Small intestine (tissue), 7 donors: ENCODE measurements at regions not wholly inside any gene's neighbourhood (a gene's known extent, or its start where the extent isn't known, plus 50 kb on each side); places are given as distances from the start of the nearest gene placed in this dataset.

ENCODE experiments used
- DNase-seq, 2 donors: peaks; one replicate each; pipeline versions ENCODE4 v3.0.0 to v3.0.0-alpha.2; 2013
- FAIRE-seq: peaks from 2 replicates; lab custom pipeline; 2012; peaks lifted over from hg19 to GRCh38; lab: Jason Lieb, UNC
- H3K27ac ChIP-seq, 3 donors: one replicate each; pipeline ENCODE4 v1.5.1; 2013; ENCODE audit warnings: low read length in 2 of 3, mild to moderate bottlenecking in 2 of 3, control low read depth in 1 of 3, inconsistent platforms in 1 of 3, low read depth in 1 of 3, moderate library complexity in 1 of 3
- H3K27me3 ChIP-seq, 3 donors: one replicate each; pipeline ENCODE4 v1.6.1; 2013; ENCODE audit warnings: low read length in 3 of 3, inconsistent platforms in 1 of 3; ENCODE audit not compliant: control insufficient read depth in 3 of 3, insufficient read depth in 3 of 3
- H3K36me3 ChIP-seq, 3 donors: one replicate each; pipeline ENCODE4 v1.6.1; 2013; ENCODE audit warnings: low read length in 3 of 3, inconsistent platforms in 1 of 3, low read depth in 1 of 3, mild to moderate bottlenecking in 1 of 3, moderate library complexity in 1 of 3; ENCODE audit not compliant: control insufficient read depth in 3 of 3, insufficient read depth in 2 of 3
- H3K4me1 ChIP-seq, 3 donors: one replicate each; pipeline ENCODE4 v1.6.1; 2013; ENCODE audit warnings: low read length in 2 of 3, inconsistent platforms in 1 of 3, low read depth in 1 of 3, mild to moderate bottlenecking in 1 of 3, moderate library complexity in 1 of 3; ENCODE audit not compliant: control insufficient read depth in 3 of 3, insufficient read depth in 2 of 3
- H3K4me3 ChIP-seq, 3 donors: one replicate each; pipeline ENCODE4 v1.5.1; 2013; ENCODE audit warnings: low read length in 3 of 3, control low read depth in 1 of 3, inconsistent platforms in 1 of 3, low read depth in 1 of 3, mild to moderate bottlenecking in 1 of 3, moderate library complexity in 1 of 3
- H3K9me3 ChIP-seq, 2 donors: one replicate each; pipeline ENCODE4 v1.6.1; 2013; ENCODE audit warnings: low read depth in 1 of 2, low read length in 1 of 2; ENCODE audit not compliant: control insufficient read depth in 2 of 2, insufficient read depth in 1 of 2
- WGBS, 3 donors: extraction: QIAGEN DNeasy Blood & Tissue Kit; methylation state at CpG; one replicate each; pipeline ENCODE4 v1.1.7; 2013; 5-methylcytosine and 5-hydroxymethylcytosine counted together
- donor health status: healthy with polysubstance abuse.
- donor health status: control.
- donor health status: control.
- donor health status: Bipolar disorder and iron deficiency.
- donor health status: healthy.

GRCh38 chr6:62763125-62763912, 447.9 kb upstream of the FKBP1C start:
- Histone ChIP-seq H3K27me3 (no peaks in the 10 kb centered on the region), H3K4me3 (no peak overlapping the region), H3K36me3 (no peaks in the 10 kb centered on the region), H3K4me1 (no peaks in the 10 kb centered on the region), H3K27ac (no peak overlapping the region), H3K9me3 (peaks cover 0 to 1% of the 10 kb centered on the region in 2 donors)
- FAIRE-seq (no peak), DNase-seq (no peak)
- WGBS, 3 donors = 69 to 72% (median 72%) methylated on average over 2 of the region's 2 CpGs

GRCh38 chr6:62746968-62747367, 460.9 kb upstream of the KHDRBS2 start:
- no peaks in the 10 kb centered on the region for H3K36me3 ChIP-seq
- H3K4me3 ChIP-seq = no peak overlapping the region
- no peak for FAIRE-seq
- H3K27ac ChIP-seq = no peak overlapping the region
- 69 to 81% (median 79%) methylated on average over 1 of the region's 1 CpG for WGBS, 3 donors
- peaks cover 0 to 1% of the 10 kb centered on the region in 2 donors for H3K9me3 ChIP-seq
- H3K27me3 ChIP-seq = no peaks in the 10 kb centered on the region
- DNase-seq = no peak
- H3K4me1 ChIP-seq = no peaks in the 10 kb centered on the region

GRCh38 chr6:62746161-62746560, 460.1 kb upstream of the KHDRBS2 start:
- no peak overlapping the region for H3K27ac ChIP-seq
- no peaks in the 10 kb centered on the region for H3K4me1 ChIP-seq
- peaks cover 0 to 1% of the 10 kb centered on the region in 2 donors for H3K9me3 ChIP-seq
- H3K27me3 ChIP-seq = no peaks in the 10 kb centered on the region
- no peak overlapping the region for H3K4me3 ChIP-seq
- DNase-seq (no peak), FAIRE-seq (no peak)
- H3K36me3 ChIP-seq = no peaks in the 10 kb centered on the region

- Histone ChIP-seq H3K27ac (no peak overlapping the region), H3K27me3 (no peaks in the 10 kb centered on the region), H3K36me3 (no peaks in the 10 kb centered on the region), H3K9me3 (no peaks in the 10 kb centered on the region), H3K4me1 (no peaks in the 10 kb centered on the region), H3K4me3 (no peak overlapping the region)
- FAIRE-seq (no peak), DNase-seq (no peak)
- WGBS, 3 donors = 86 to 90% (median 88%) methylated on average over 5 of the region's 5 CpGs
Observed at GRCh38 chr6:62740596-62740995, 454.6 kb upstream of the KHDRBS2 start.

- no peaks in the 10 kb centered on the region for H3K27me3 ChIP-seq
- FAIRE-seq (no peak), DNase-seq (no peak)
- WGBS, 3 donors = 36 to 56% (median 39%) methylated on average over 2 of the region's 2 CpGs
- H3K27ac ChIP-seq = no peak overlapping the region
- H3K36me3 ChIP-seq = no peaks in the 10 kb centered on the region
- H3K4me1 ChIP-seq = no peaks in the 10 kb centered on the region
- no peak overlapping the region for H3K4me3 ChIP-seq
- no peaks in the 10 kb centered on the region for H3K9me3 ChIP-seq
Observed at GRCh38 chr6:62740171-62740570, 454.1 kb upstream of the KHDRBS2 start.

- no peak overlapping the region for H3K27ac ChIP-seq
- H3K4me3 ChIP-seq = no peak overlapping the region
- 72 to 82% (median 74%) methylated on average over 2 of the region's 2 CpGs for WGBS, 3 donors
- FAIRE-seq (no peak), DNase-seq (no peak)
- no peaks in the 10 kb centered on the region for H3K4me1 ChIP-seq
- no peaks in the 10 kb centered on the region for H3K36me3 ChIP-seq
- peaks cover 0 to 2% of the 10 kb centered on the region in 2 donors for H3K9me3 ChIP-seq
- H3K27me3 ChIP-seq = no peaks in the 10 kb centered on the region
Observed at GRCh38 chr6:62737792-62738191, 451.8 kb upstream of the KHDRBS2 start.

GRCh38 chr6:62721408-62721807, 435.4 kb upstream of the KHDRBS2 start:
- Histone ChIP-seq H3K27me3 (no peaks in the 10 kb centered on the region), H3K36me3 (no peaks in the 10 kb centered on the region), H3K27ac (no peak overlapping the region), H3K4me1 (no peaks in the 10 kb centered on the region), H3K4me3 (no peak overlapping the region), H3K9me3 (no peaks in the 10 kb centered on the region)
- FAIRE-seq (no peak), DNase-seq (no peak)
- 47 to 63% (median 49%) methylated on average over 2 of the region's 2 CpGs for WGBS, 3 donors

GRCh38 chr6:62716719-62717118, 430.7 kb upstream of the KHDRBS2 start:
- no peak for FAIRE-seq
- WGBS, 3 donors = 56 to 92% (median 75%) methylated on average over 3 of the region's 3 CpGs

GRCh38 chr6:62714112-62714511, 428.1 kb upstream of the KHDRBS2 start:
- H3K27me3 ChIP-seq = no peaks in the 10 kb centered on the region
- DNase-seq = no peak
- no peak overlapping the region for H3K27ac ChIP-seq
- no peak overlapping the region for H3K4me3 ChIP-seq
- H3K4me1 ChIP-seq = no peaks in the 10 kb centered on the region
- H3K9me3 ChIP-seq = peaks cover 0 to 6% of the 10 kb centered on the region in 2 donors
- H3K36me3 ChIP-seq = no peaks in the 10 kb centered on the region
- FAIRE-seq = no peak

More at GRCh38 chr6:62716719-62717118, 430.7 kb upstream of the KHDRBS2 start:
- H3K27ac ChIP-seq = no peak overlapping the region
- DNase-seq = no peak
- no peak overlapping the region for H3K4me3 ChIP-seq
- H3K9me3 ChIP-seq = no peaks in the 10 kb centered on the region
- no peaks in the 10 kb centered on the region for H3K36me3 ChIP-seq
- H3K27me3 ChIP-seq = no peaks in the 10 kb centered on the region
- no peaks in the 10 kb centered on the region for H3K4me1 ChIP-seq
